Gastrocnemius medialis (tissue), 4 donors: ENCODE measurements at regions not wholly inside any gene's neighbourhood (a gene's known extent, or its start where the extent isn't known, plus 50 kb on each side); places are given as distances from the start of the nearest gene placed in this dataset.

Experiments used
- POLR2A ChIP-seq, 2 donors: fragments of 450-650 bp; IDR thresholded peaks; one replicate each; pipeline ENCODE4 v1.6.1; 2017; ENCODE audit warnings: antibody characterized with exemption in 2 of 2, mild to moderate bottlenecking in 2 of 2, moderate library complexity in 2 of 2
- TF ChIP-seq, protein P1 (sequence below), 5 experiments: fragments of 450-650 bp in 3 of 5; fragments of 200-600 bp in 2 of 5; sonication (generic) in 2 of 5; IDR thresholded peaks in 4 of 5; conservative IDR thresholded peaks in 1 of 5; 1 replicate in 4 of 5; 2 replicates in 1 of 5; pipeline ENCODE4 v1.5.1; 2016 to 2019; ENCODE audit warnings: antibody characterized with exemption in 5 of 5, mild to moderate bottlenecking in 3 of 5, moderate library complexity in 3 of 5

DNA sequence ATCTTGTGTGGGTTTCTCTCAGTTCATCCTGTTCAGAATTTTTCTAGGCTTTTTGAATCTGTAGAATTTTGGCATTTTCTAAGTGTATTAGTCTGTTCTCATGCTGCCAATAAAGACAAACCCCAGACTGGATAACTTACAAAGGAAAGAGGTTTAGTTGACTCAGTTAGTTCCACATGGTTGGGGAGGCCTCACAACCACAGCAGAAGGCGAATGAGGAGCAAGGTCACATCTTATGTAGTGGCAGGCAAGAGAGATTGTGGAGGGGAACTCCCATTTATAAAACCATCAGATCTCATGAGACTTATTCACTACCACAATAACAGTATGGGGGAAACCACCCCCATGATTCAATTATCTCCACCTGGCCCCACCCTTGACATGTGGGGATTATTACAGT, 199.2 kb downstream of the ST6GAL2 start:
- TF ChIP-seq, protein P1, sequence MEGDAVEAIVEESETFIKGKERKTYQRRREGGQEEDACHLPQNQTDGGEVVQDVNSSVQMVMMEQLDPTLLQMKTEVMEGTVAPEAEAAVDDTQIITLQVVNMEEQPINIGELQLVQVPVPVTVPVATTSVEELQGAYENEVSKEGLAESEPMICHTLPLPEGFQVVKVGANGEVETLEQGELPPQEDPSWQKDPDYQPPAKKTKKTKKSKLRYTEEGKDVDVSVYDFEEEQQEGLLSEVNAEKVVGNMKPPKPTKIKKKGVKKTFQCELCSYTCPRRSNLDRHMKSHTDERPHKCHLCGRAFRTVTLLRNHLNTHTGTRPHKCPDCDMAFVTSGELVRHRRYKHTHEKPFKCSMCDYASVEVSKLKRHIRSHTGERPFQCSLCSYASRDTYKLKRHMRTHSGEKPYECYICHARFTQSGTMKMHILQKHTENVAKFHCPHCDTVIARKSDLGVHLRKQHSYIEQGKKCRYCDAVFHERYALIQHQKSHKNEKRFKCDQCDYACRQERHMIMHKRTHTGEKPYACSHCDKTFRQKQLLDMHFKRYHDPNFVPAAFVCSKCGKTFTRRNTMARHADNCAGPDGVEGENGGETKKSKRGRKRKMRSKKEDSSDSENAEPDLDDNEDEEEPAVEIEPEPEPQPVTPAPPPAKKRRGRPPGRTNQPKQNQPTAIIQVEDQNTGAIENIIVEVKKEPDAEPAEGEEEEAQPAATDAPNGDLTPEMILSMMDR (IDR thresholded peaks at IDR 0.05 in 4 of 5, conservative IDR thresholded peaks at IDR 0.05 in 1 of 5), result no peak
- TF ChIP-seq POLR2A (IDR thresholded peaks at IDR 0.05), result no peak
